ENCODE measurements at regions not wholly inside any gene's neighbourhood (a gene's known extent, or its start where the extent isn't known, plus 50 kb on each side); places are given as distances from the start of the nearest gene placed in this dataset.

GRCh38 chr12:19659501-19659900 lies 220.2 kb downstream of the AEBP2 start:
- in situ Hi-C loops (cut with MboI; ENCODE audit: low sequenced_read_pairs) (no loop called here), intact Hi-C loops (cut with micrococcal nuclease) (no loop called here), dilution Hi-C loops (cut with HindIII; ENCODE audit: low sequenced_read_pairs, unreplicated experiment) (no loop called here)
- no peak for TF ChIP-seq RCOR1 (IDR thresholded peaks at IDR 0.05; ENCODE audit: insufficient replicate concordance, low read length)
- TF ChIP-seq MXI1 (IDR thresholded peaks at IDR 0.05; ENCODE audit: borderline replicate concordance, low read depth, low read length): no peak
- TF ChIP-seq RAD21 (IDR thresholded peaks at IDR 0.05; ENCODE audit: low read length): no peak
- no peak for TF ChIP-seq CEBPB (IDR thresholded peaks at IDR 0.05; ENCODE audit: low read depth, low read length)
- no peak for TF ChIP-seq MAFK (IDR thresholded peaks at IDR 0.05; ENCODE audit: low read depth, low read length)
- no peak for TF ChIP-seq BHLHE40 (IDR thresholded peaks at IDR 0.05; ENCODE audit: low read depth, low read length)
- TF ChIP-seq SMC3 (IDR thresholded peaks at IDR 0.05; ENCODE audit: low read depth, low read length): no peak
- Histone ChIP-seq H3K9ac (ENCODE audit: low read depth, low read length) (no peak overlapping the region), H2AK9ac (replicated peaks; ENCODE audit: low read depth, low read length, poor library complexity) (no peak overlapping the region), H2AK5ac (ENCODE audit: low read depth, low read length) (no peak overlapping the region), H4K5ac (ENCODE audit: low read depth, low read length) (peak overlapping the region; percentile 59; the same call in 1 of the 2 replicates), H3K56ac (ENCODE audit: extremely low read depth, insufficient read depth, low read length) (no peak overlapping the region), H2AFZ (replicated peaks; ENCODE audit: low read length, poor library complexity) (no peak overlapping the region), H3K4me2 (ENCODE audit: low read depth, low read length) (no peak overlapping the region), H2BK5ac (ENCODE audit: low read depth, low read length, poor library complexity, severe bottlenecking) (peak overlapping the region; percentile 35), H4K8ac (ENCODE audit: low read depth in 2 of 2, low read length in 2 of 2) (peak overlapping the region; percentile 28 to 71; a peak in 3 of 4 replicates), H3K23ac (ENCODE audit: low read depth, low read length) (no peak overlapping the region), H2BK20ac (ENCODE audit: low read depth, low read length) (no peak overlapping the region; the same call in 1 of the 2 replicates), H3K9me1 (ENCODE audit: insufficient read depth, low read length) (peaks cover 6% of the 10 kb centered on the region), H3K9me3 (ENCODE audit: control insufficient read depth, insufficient read depth, low read length) (no peaks in the 10 kb centered on the region), H3K36me3 (ENCODE audit: control insufficient read depth, insufficient read depth, low read length) (no peaks in the 10 kb centered on the region), H2BK15ac (ENCODE audit: low read depth, low read length) (peak overlapping the region; percentile 28; the same call in 2 of the 3 replicates), H4K20me1 (ENCODE audit: insufficient read depth, low read length) (no peaks in the 10 kb centered on the region), H3K14ac (replicated peaks; ENCODE audit: low read depth, low read length) (no peak overlapping the region), H2BK120ac (ENCODE audit: low read depth, low read length) (0 out of 2 replicates have a peak overlapping the region, but pooled peaks have one; percentile 20), H3K27ac (ENCODE audit: insufficient read depth, low read length) (peak overlapping the region; percentile 67; the same call in 1 of the 2 replicates), H3K4ac (ENCODE audit: low read depth, low read length) (no peak overlapping the region), H3K4me3 (ENCODE audit: insufficient read depth, low read depth, low read length) (no peak overlapping the region), H3K4me1 (ENCODE audit: control insufficient read depth, insufficient read depth, low read length) (peaks cover 11% of the 10 kb centered on the region), H3K18ac (ENCODE audit: low read depth, low read length) (peak overlapping the region; percentile 51), H3K27me3 (ENCODE audit: control insufficient read depth, insufficient read depth, low read length) (no peaks in the 10 kb centered on the region), H4K91ac (ENCODE audit: insufficient read depth, low read depth, low read length) (peak overlapping the region; percentile 25; the same call in 1 of the 2 replicates), H3K79me1 (ENCODE audit: low read depth in 1 of 2, low read length in 2 of 2) (no peaks in the 10 kb centered on the region)
- DNase-seq: peak; percentile 12
- no TSS peak for BruUV-seq (replicated peaks)
- ATAC-seq (ENCODE audit: low read depth): peak; percentile 13; the same call in 1 of the 2 replicates
- whole genome bisulfite sequencing, 2 experiments (ENCODE audit: extremely low coverage in 2 of 2, insufficient read length in 1 of 2): 100% methylated on average over 1 of the region's 2 CpGs; no CpG with 5 or more reads in 1 of the 2 experiments
- POLR2A ChIA-PET (ENCODE audit: unreplicated experiment): no interaction called here
- CTCF ChIA-PET: interaction anchor here (0.6 kb wide), 2 partner anchors 63 to 150 kb away, joined by 4 read pairs; no protein-coding TSS in a partner anchor
